ENCODE measurements at regions not wholly inside any gene's neighbourhood (a gene's known extent, or its start where the extent isn't known, plus 50 kb on each side); places are given as distances from the start of the nearest gene placed in this dataset.

GRCh38 chr18:26639149-26639548 is 90.8 kb upstream of the KCTD1 start:
- no peak for TF ChIP-seq CTCF (IDR thresholded peaks at IDR 0.05; ENCODE audit: partially characterized antibody, unreplicated experiment)
- Mint-ChIP-seq H3K4me1 (ENCODE audit: low read depth, unreplicated experiment) (no peaks in the 10 kb centered on the region), H3K36me3 (ENCODE audit: unreplicated experiment) (no peaks in the 10 kb centered on the region), H3K4me3 (ENCODE audit: unreplicated experiment) (no peak overlapping the region), H3K27ac (ENCODE audit: unreplicated experiment) (no peak overlapping the region), H3K9me3 (ENCODE audit: unreplicated experiment) (peaks cover 2% of the 10 kb centered on the region), H3K27me3 (ENCODE audit: unreplicated experiment) (peaks cover 4% of the 10 kb centered on the region)
- no peak for DNase-seq

- Mint-ChIP-seq H3K4me3 (ENCODE audit: unreplicated experiment) (no peak overlapping the region), H3K9me3 (ENCODE audit: unreplicated experiment) (no peaks in the 10 kb centered on the region), H3K27ac (ENCODE audit: unreplicated experiment) (no peak overlapping the region), H3K4me1 (ENCODE audit: low read depth, unreplicated experiment) (no peaks in the 10 kb centered on the region), H3K27me3 (ENCODE audit: unreplicated experiment) (peaks cover 4% of the 10 kb centered on the region), H3K36me3 (ENCODE audit: unreplicated experiment) (no peaks in the 10 kb centered on the region)
- no peak for TF ChIP-seq CTCF (IDR thresholded peaks at IDR 0.05; ENCODE audit: partially characterized antibody, unreplicated experiment)
- DNase-seq, result no peak
These were observed 89.6 kb upstream of the KCTD1 start for GRCh38 chr18:26637983-26638382.

GRCh38 chr18:26637324-26637723 is 89.0 kb upstream of the KCTD1 start:
- Mint-ChIP-seq H3K4me1 (ENCODE audit: low read depth, unreplicated experiment) (no peaks in the 10 kb centered on the region), H3K9me3 (ENCODE audit: unreplicated experiment) (no peaks in the 10 kb centered on the region), H3K4me3 (ENCODE audit: unreplicated experiment) (no peak overlapping the region), H3K27me3 (ENCODE audit: unreplicated experiment) (peaks cover 4% of the 10 kb centered on the region), H3K36me3 (ENCODE audit: unreplicated experiment) (no peaks in the 10 kb centered on the region), H3K27ac (ENCODE audit: unreplicated experiment) (no peak overlapping the region)
- no peak for TF ChIP-seq CTCF (IDR thresholded peaks at IDR 0.05; ENCODE audit: partially characterized antibody, unreplicated experiment)
- no peak for DNase-seq

GRCh38 chr18:26635466-26635865 is 87.1 kb upstream of the KCTD1 start:
- Mint-ChIP-seq H3K27ac (ENCODE audit: unreplicated experiment) (no peak overlapping the region), H3K4me1 (ENCODE audit: low read depth, unreplicated experiment) (no peaks in the 10 kb centered on the region), H3K4me3 (ENCODE audit: unreplicated experiment) (no peak overlapping the region), H3K27me3 (ENCODE audit: unreplicated experiment) (peaks cover 4% of the 10 kb centered on the region), H3K9me3 (ENCODE audit: unreplicated experiment) (no peaks in the 10 kb centered on the region), H3K36me3 (ENCODE audit: unreplicated experiment) (no peaks in the 10 kb centered on the region)
- no peak for TF ChIP-seq CTCF (IDR thresholded peaks at IDR 0.05; ENCODE audit: partially characterized antibody, unreplicated experiment)
- no peak for DNase-seq

GRCh38 chr18:26634631-26635030 is 86.3 kb upstream of the KCTD1 start:
- Mint-ChIP-seq H3K4me3 (ENCODE audit: unreplicated experiment) (no peak overlapping the region), H3K27me3 (ENCODE audit: unreplicated experiment) (peaks cover 4% of the 10 kb centered on the region), H3K36me3 (ENCODE audit: unreplicated experiment) (no peaks in the 10 kb centered on the region), H3K27ac (ENCODE audit: unreplicated experiment) (no peak overlapping the region), H3K9me3 (ENCODE audit: unreplicated experiment) (no peaks in the 10 kb centered on the region), H3K4me1 (ENCODE audit: low read depth, unreplicated experiment) (no peaks in the 10 kb centered on the region)
- TF ChIP-seq CTCF (IDR thresholded peaks at IDR 0.05; ENCODE audit: partially characterized antibody, unreplicated experiment), result no peak
- no peak for DNase-seq

Measured in glutamatergic neuron (in vitro differentiated cells).